T-helper 22 cell (primary cell): ENCODE measurements at regions not wholly inside any gene's neighbourhood (a gene's known extent, or its start where the extent isn't known, plus 50 kb on each side); places are given as distances from the start of the nearest gene placed in this dataset.

Experiments
- DNase-seq: peaks from one replicate; pipeline ENCODE4 v3.0.0-alpha.2; 2020; ENCODE audit warnings: low read depth

GRCh38 chr22:49139492-49140151 is 688.1 kb downstream of the BRD1 start:
- no peak for DNase-seq

- no peak for DNase-seq
Measured at GRCh38 chr22:49138250-49138790, 689.4 kb downstream of the BRD1 start.

- no peak for DNase-seq
Measured at GRCh38 chr22:49137206-49137840, 690.4 kb downstream of the BRD1 start.

GRCh38 chr22:49136816-49137180 is 690.9 kb downstream of the BRD1 start:
- DNase-seq, result no peak

GRCh38 chr22:49136041-49136815 is 691.4 kb downstream of the BRD1 start:
- DNase-seq, result no peak

GRCh38 chr22:49134076-49134475 is 693.6 kb downstream of the BRD1 start:
- no peak for DNase-seq

GRCh38 chr22:49133541-49133940 is 694.1 kb downstream of the BRD1 start:
- no peak for DNase-seq

GRCh38 chr22:49132009-49132408 is 695.7 kb downstream of the BRD1 start:
- DNase-seq, result no peak

- no peak for DNase-seq
Measured at GRCh38 chr22:49129736-49130135, 697.9 kb downstream of the BRD1 start.

GRCh38 chr22:49128874-49129273 is 698.8 kb downstream of the BRD1 start:
- no peak for DNase-seq

GRCh38 chr22:49124608-49125007 is 703.1 kb downstream of the BRD1 start:
- no peak for DNase-seq

GRCh38 chr22:49123621-49124192 is 704.0 kb downstream of the BRD1 start:
- no peak for DNase-seq

GRCh38 chr22:49119551-49119952 is 708.1 kb downstream of the BRD1 start:
- DNase-seq, result no peak

- no peak for DNase-seq
Measured at GRCh38 chr22:49118065-49118464, 709.6 kb downstream of the BRD1 start.

- no peak for DNase-seq
Measured at GRCh38 chr22:49117486-49117885, 710.2 kb downstream of the BRD1 start.

- DNase-seq, result no peak
Measured at GRCh38 chr22:49116486-49117120, 711.1 kb downstream of the BRD1 start.

- no peak for DNase-seq
Measured at GRCh38 chr22:49116021-49116420, 711.7 kb downstream of the BRD1 start.

GRCh38 chr22:49115197-49115596 is 712.5 kb downstream of the BRD1 start:
- no peak for DNase-seq

- no peak for DNase-seq
Measured at GRCh38 chr22:49113758-49114157, 713.9 kb downstream of the BRD1 start.

- no peak for DNase-seq
Measured at GRCh38 chr22:49112661-49113626, 714.7 kb downstream of the BRD1 start.

- no peak for DNase-seq
Measured at GRCh38 chr22:49112176-49112575, 715.5 kb downstream of the BRD1 start.
